Calu3 (cell line): ENCODE measurements at regions not wholly inside any gene's neighbourhood (a gene's known extent, or its start where the extent isn't known, plus 50 kb on each side); places are given as distances from the start of the nearest gene placed in this dataset.

ENCODE experiments used
- BruUV-seq: library from RNA; stranded (reverse); fragments of 400-500 nt; replicated peaks from 2 replicates; lab custom pipeline; 2021; lab: Mats Ljungman, UMichigan
- CTCF ChIA-PET: fragments of 300-600 bp; sonication (Branson Sonifier 250); formaldehyde crosslinking; loops from one replicate; lab custom pipeline; 2022; ENCODE audit warnings: antibody characterized with exemption; lab: Charles Lee
- DNase-seq: peaks from one replicate; pipeline ENCODE4 v3.0.0; 2022
- H3K27ac Mint-ChIP-seq: one replicate; pipeline ENCODE4 v1.8.0; 2022; ENCODE audit warnings: mixed read lengths; ENCODE audit not compliant: unreplicated experiment
- H3K27me3 Mint-ChIP-seq: one replicate; pipeline ENCODE4 v1.8.0; 2022; ENCODE audit warnings: mixed read lengths; ENCODE audit not compliant: unreplicated experiment
- H3K36me3 Mint-ChIP-seq: one replicate; pipeline ENCODE4 v1.8.0; 2022; ENCODE audit warnings: mild to moderate bottlenecking, moderate library complexity, mixed read lengths; ENCODE audit not compliant: insufficient read depth, unreplicated experiment
- H3K4me1 Mint-ChIP-seq: one replicate; pipeline ENCODE4 v1.8.0; 2022; ENCODE audit warnings: mild to moderate bottlenecking, low read depth, mixed read lengths; ENCODE audit not compliant: unreplicated experiment
- H3K4me3 Mint-ChIP-seq: one replicate; pipeline ENCODE4 v1.8.0; 2022; ENCODE audit warnings: mild to moderate bottlenecking, low read depth, moderate library complexity, mixed read lengths; ENCODE audit not compliant: unreplicated experiment
- H3K9me3 Mint-ChIP-seq: one replicate; pipeline ENCODE4 v1.8.0; 2022; ENCODE audit warnings: low read depth, mixed read lengths; ENCODE audit not compliant: unreplicated experiment
- CTCF ChIP-seq: fragments of 200-600 bp; IDR thresholded peaks from one replicate; pipeline ENCODE4 v1.8.0; 2022; ENCODE audit warnings: antibody characterized with exemption; ENCODE audit not compliant: unreplicated experiment
- intact Hi-C: fragments of 100-400 bp; cut with micrococcal nuclease; formaldehyde crosslinking; loops from one replicate; pipeline ENCODE4 v1.10.0; 2022; ENCODE audit not compliant: unreplicated experiment

GRCh38 chr2:81403508-81403907 lies 1099.0 kb upstream of the LRRTM1 start:
- BruUV-seq, result no TSS peak
- Mint-ChIP-seq H3K4me3 (no peak overlapping the region), H3K27me3 (no peaks in the 10 kb centered on the region), H3K9me3 (peaks cover 4% of the 10 kb centered on the region), H3K27ac (no peak overlapping the region), H3K4me1 (no peaks in the 10 kb centered on the region), H3K36me3 (no peaks in the 10 kb centered on the region)
- no peak for DNase-seq
- intact Hi-C loops, result no loop called here
- CTCF ChIA-PET, result no interaction called here
- TF ChIP-seq CTCF, result no peak

GRCh38 chr2:81396417-81397019 lies 1092.0 kb upstream of the LRRTM1 start:
- peaks cover 12% of the 10 kb centered on the region for H3K9me3 Mint-ChIP-seq
- no peaks in the 10 kb centered on the region for H3K36me3 Mint-ChIP-seq
- CTCF ChIA-PET, result no interaction called here
- no peak overlapping the region for H3K27ac Mint-ChIP-seq
- intact Hi-C loops, result no loop called here
- no peak for TF ChIP-seq CTCF
- no peak overlapping the region for H3K4me3 Mint-ChIP-seq
- no peaks in the 10 kb centered on the region for H3K27me3 Mint-ChIP-seq
- no peaks in the 10 kb centered on the region for H3K4me1 Mint-ChIP-seq
- BruUV-seq, result no TSS peak
- no peak for DNase-seq

DNA sequence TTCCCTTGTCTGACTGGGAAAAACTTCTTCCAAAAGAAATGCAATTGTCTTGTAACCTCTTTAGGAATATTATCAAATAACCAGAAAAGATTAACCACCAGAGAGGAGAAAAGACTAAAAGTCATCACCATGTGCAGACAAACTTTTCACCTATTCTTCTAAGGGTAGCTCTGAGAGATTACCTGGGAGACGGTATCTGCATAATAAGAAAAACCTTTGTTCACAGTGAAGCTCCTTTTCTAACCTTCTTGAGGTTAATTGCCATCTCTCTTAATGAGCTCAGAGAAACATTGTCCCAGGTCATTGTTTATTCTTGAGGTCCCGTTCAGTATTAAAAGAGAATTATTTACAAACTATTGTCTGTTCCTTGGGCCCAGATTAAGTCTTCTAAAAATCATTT lies 1091.2 kb upstream of the LRRTM1 start:
- no TSS peak for BruUV-seq

DNA sequence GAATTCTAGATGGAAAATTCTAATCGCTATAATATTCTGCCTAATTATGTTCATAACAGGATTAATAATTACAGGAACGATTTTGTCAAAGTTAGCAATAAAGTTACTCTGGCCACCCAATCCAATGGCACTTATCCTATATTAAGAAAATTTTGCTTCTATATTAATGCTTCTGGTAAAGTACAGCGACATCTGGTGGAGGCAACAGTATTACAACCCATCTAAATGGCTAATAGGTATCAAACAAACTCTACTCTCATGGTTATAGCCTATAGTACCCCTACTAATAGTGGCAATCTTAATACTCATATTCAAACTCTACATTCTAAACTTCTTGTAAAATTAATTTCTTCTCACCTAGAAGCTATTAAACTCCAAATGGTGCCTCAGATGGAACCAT lies 1084.7 kb upstream of the LRRTM1 start:
- H3K36me3 Mint-ChIP-seq, result no peaks in the 10 kb centered on the region

More for the DNA sequence above, 1091.2 kb upstream of the LRRTM1 start:
- DNase-seq, result no peak
- Mint-ChIP-seq H3K27me3 (no peaks in the 10 kb centered on the region), H3K4me1 (no peaks in the 10 kb centered on the region), H3K27ac (no peak overlapping the region), H3K4me3 (no peak overlapping the region), H3K36me3 (no peaks in the 10 kb centered on the region), H3K9me3 (peaks cover 14% of the 10 kb centered on the region)
- intact Hi-C loops, result no loop called here
- no peak for TF ChIP-seq CTCF
- CTCF ChIA-PET, result no interaction called here

More for the DNA sequence above, 1084.7 kb upstream of the LRRTM1 start:
- Mint-ChIP-seq H3K4me1 (no peaks in the 10 kb centered on the region), H3K9me3 (peaks cover 15% of the 10 kb centered on the region), H3K27me3 (no peaks in the 10 kb centered on the region), H3K27ac (no peak overlapping the region), H3K4me3 (no peak overlapping the region)
- no peak for TF ChIP-seq CTCF
- no peak for DNase-seq
- intact Hi-C loops, result no loop called here
- no TSS peak for BruUV-seq
- CTCF ChIA-PET, result no interaction called here
